SK-N-SH (cell line): ENCODE measurements at regions not wholly inside any gene's neighbourhood (a gene's known extent, or its start where the extent isn't known, plus 50 kb on each side); places are given as distances from the start of the nearest gene placed in this dataset.
A peak's percentile ranks its signal among the peaks of the same experiment; 100 is the strongest.

Experiments
- CTCF ChIA-PET: fragments of 300-600, 350-600 bp; formaldehyde crosslinking; extraction: SDS; loops from one replicate; lab custom pipeline; 2021; lab: Yijun Ruan, JAX
- POLR2A ChIA-PET: fragments of 350-600 bp; sonication (Branson Sonifier 250); formaldehyde crosslinking; extraction: SDS; loops from one replicate; lab custom pipeline; 2020; ENCODE audit warnings: antibody characterized with exemption, inconsistent platforms; lab: Yijun Ruan, JAX
- DNase-seq: peaks from one replicate; pipeline ENCODE4 v3.0.0; 2012
- H2AFZ ChIP-seq: fragments of 200-600 bp; sonication (generic); 2 replicates; pipeline ENCODE4 v1.8.1; 2016; ENCODE audit warnings: antibody characterized with exemption, mild to moderate bottlenecking, low read depth
- H3F3A ChIP-seq: fragments of 200-600 bp; sonication (generic); replicated peaks from 2 replicates; pipeline ENCODE3; 2016; ENCODE audit warnings: antibody characterized with exemption, mild to moderate bottlenecking; ENCODE audit not compliant: insufficient read depth
- H3K27ac ChIP-seq, 2 experiments: fragments of 200-500 bp in 1 of 2; fragments of 200-600 bp in 1 of 2; sonication (Bioruptor generic) in 1 of 2; sonication (generic), shearing (Covaris generic) in 1 of 2; 2 replicates each; pipeline versions ENCODE4 v1.5.1 to v1.6.1; 2014 to 2016; ENCODE audit warnings: low read depth in 2 of 2, inconsistent platforms in 1 of 2, low read length in 1 of 2, mild to moderate bottlenecking in 1 of 2, mixed read lengths in 1 of 2
- H3K27me3 ChIP-seq: fragments of 200-600 bp; sonication (generic), shearing (Covaris generic); 2 replicates; pipeline ENCODE4 v1.6.1; 2016; ENCODE audit warnings: mixed run types; ENCODE audit not compliant: insufficient read depth
- H3K36me3 ChIP-seq, 2 experiments: fragments of 200-500 bp in 1 of 2; fragments of 200-600 bp in 1 of 2; sonication (Bioruptor generic) in 1 of 2; sonication (generic) in 1 of 2; replicated peaks in 1 of 2; 2 replicates each; pipeline versions ENCODE3 to v1.5.1; 2014 to 2016; ENCODE audit warnings: low read length in 1 of 2, mild to moderate bottlenecking in 1 of 2; ENCODE audit not compliant: insufficient read depth in 2 of 2, control insufficient read depth in 1 of 2
- H3K4me1 ChIP-seq, 2 experiments: fragments of 200-500 bp in 1 of 2; fragments of 200-600 bp in 1 of 2; sonication (Bioruptor generic) in 1 of 2; sonication (generic), shearing (Covaris generic) in 1 of 2; 2 replicates each; pipeline versions ENCODE4 v1.5.1 to v1.6.1; 2014 to 2016; ENCODE audit warnings: low read depth in 1 of 2, low read length in 1 of 2, mixed run types in 1 of 2; ENCODE audit not compliant: insufficient read depth in 2 of 2, control insufficient read depth in 1 of 2
- H3K4me2 ChIP-seq: fragments of 200-600 bp; sonication (generic), shearing (Covaris generic); 2 replicates; pipeline ENCODE4 v1.6.1; 2017; ENCODE audit warnings: mixed run types
- H3K4me3 ChIP-seq, 2 experiments: fragments of 200-500 bp in 1 of 2; fragments of 200-600 bp in 1 of 2; sonication (Bioruptor generic) in 1 of 2; sonication (generic), shearing (Covaris generic) in 1 of 2; 2 replicates each; pipeline versions ENCODE4 v1.5.1 to v1.8.1; 2014 to 2016; ENCODE audit warnings: low read depth in 2 of 2, inconsistent platforms in 1 of 2, low read length in 1 of 2, mild to moderate bottlenecking in 1 of 2, mixed read lengths in 1 of 2, moderate library complexity in 1 of 2
- H3K79me2 ChIP-seq: fragments of 200-600 bp; sonication (generic); 2 replicates; pipeline ENCODE4 v1.8.1; 2017; ENCODE audit warnings: mild to moderate bottlenecking; ENCODE audit not compliant: insufficient read depth
- H3K9ac ChIP-seq: fragments of 200-600 bp; sonication (generic); 2 replicates; pipeline ENCODE4 v1.6.1; 2017; ENCODE audit warnings: mixed run types
- H3K9me2 ChIP-seq: fragments of 200-600 bp; sonication (generic); 2 replicates; pipeline ENCODE4 v1.6.1; 2017; ENCODE audit warnings: mixed run types
- H3K9me3 ChIP-seq: fragments of 200-600 bp; sonication (generic); 2 replicates; pipeline ENCODE4 v1.6.1; 2017; ENCODE audit warnings: mixed run types, mild to moderate bottlenecking, moderate library complexity
- H4K20me1 ChIP-seq: fragments of 200-600 bp; sonication (generic); 2 replicates; pipeline ENCODE4 v1.6.1; 2017; ENCODE audit warnings: mild to moderate bottlenecking, mixed run types; ENCODE audit not compliant: insufficient read depth
- CHD2 ChIP-seq: fragments of 150-350 bp; IDR thresholded peaks from 2 replicates; pipeline ENCODE4 v1.6.1; 2018; ENCODE audit warnings: low read length; ENCODE audit not compliant: partially characterized antibody
- ELF1 ChIP-seq: IDR thresholded peaks from 2 replicates; pipeline ENCODE4 v1.4.0; 2012
- EP300 ChIP-seq, 2 experiments: IDR thresholded peaks; 2 replicates each; pipeline versions ENCODE4 v1.4.0 to v1.6.1; 2012; ENCODE audit warnings: borderline replicate concordance in 1 of 2, low read depth in 1 of 2, low read length in 1 of 2
- FOSL2 ChIP-seq: IDR thresholded peaks from 2 replicates; pipeline ENCODE4 v1.4.0; 2012; ENCODE audit warnings: low read depth, mild to moderate bottlenecking, moderate library complexity, borderline replicate concordance
- FOXM1 ChIP-seq: IDR thresholded peaks from 2 replicates; pipeline ENCODE4 v1.4.0; 2012; ENCODE audit warnings: low read depth, mild to moderate bottlenecking
- MEF2A ChIP-seq: IDR thresholded peaks from 2 replicates; pipeline ENCODE4 v1.4.0; 2012; ENCODE audit warnings: low read depth, borderline replicate concordance
- NFIC ChIP-seq: IDR thresholded peaks from 2 replicates; pipeline ENCODE4 v1.4.0; 2012; ENCODE audit warnings: borderline replicate concordance
- NRF1 ChIP-seq: IDR thresholded peaks from 2 replicates; pipeline ENCODE4 v1.6.1; 2012; ENCODE audit warnings: low read depth, mild to moderate bottlenecking, low read length
- POLR2AphosphoS5 ChIP-seq: IDR thresholded peaks from 2 replicates; pipeline ENCODE4 v1.6.1; 2012; ENCODE audit warnings: low read depth, low read length
- RFX5 ChIP-seq: IDR thresholded peaks from 2 replicates; pipeline ENCODE4 v1.6.1; 2012; ENCODE audit warnings: mild to moderate bottlenecking, improper control_type of control experiment, low read length
- TCF12 ChIP-seq: IDR thresholded peaks from 2 replicates; pipeline ENCODE4 v1.4.0; 2012
- TEAD4 ChIP-seq: IDR thresholded peaks from 2 replicates; pipeline ENCODE4 v1.4.0; 2012; ENCODE audit warnings: mild to moderate bottlenecking, borderline replicate concordance; ENCODE audit not compliant: insufficient read depth
- YY1 ChIP-seq: IDR thresholded peaks from 2 replicates; pipeline ENCODE4 v1.4.0; 2012; ENCODE audit warnings: low read depth, mild to moderate bottlenecking
- WGBS: methylation state at CpG from one replicate; pipeline ENCODE4 v1.1.6; 2017; ENCODE audit warnings: low lambda C conversion rate; 5-methylcytosine and 5-hydroxymethylcytosine counted together
- TF ChIP-seq, protein P1 (sequence below): fragments of 150-350 bp; IDR thresholded peaks from 2 replicates; pipeline ENCODE4 v1.6.1; 2016; ENCODE audit warnings: mild to moderate bottlenecking, low read depth, low read length
- TF ChIP-seq, protein P2 (sequence below): fragments of 150-350 bp; IDR thresholded peaks from 2 replicates; pipeline ENCODE4 v1.6.1; 2017; ENCODE audit warnings: antibody characterized with exemption, low read length, low read depth, borderline replicate concordance
- TF ChIP-seq, protein P3 (sequence below): fragments of 200-600 bp; sonication (generic); IDR thresholded peaks from 2 replicates; pipeline ENCODE4 v1.6.1; 2017; ENCODE audit warnings: antibody characterized with exemption, mild to moderate bottlenecking, moderate library complexity
- TF ChIP-seq, protein P4 (sequence below): IDR thresholded peaks from 2 replicates; pipeline ENCODE4 v1.4.0; 2012; ENCODE audit warnings: low read depth
- TF ChIP-seq, protein P5 (sequence below): IDR thresholded peaks from 2 replicates; pipeline ENCODE4 v1.6.1; 2012; ENCODE audit warnings: mild to moderate bottlenecking, low read depth, low read length, moderate library complexity
- TF ChIP-seq, protein P6 (sequence below): IDR thresholded peaks from 2 replicates; pipeline ENCODE4 v1.4.0; 2012; ENCODE audit warnings: low read depth, borderline replicate concordance
- TF ChIP-seq, protein P7 (sequence below): IDR thresholded peaks from 2 replicates; pipeline ENCODE4; 2012

DNA sequence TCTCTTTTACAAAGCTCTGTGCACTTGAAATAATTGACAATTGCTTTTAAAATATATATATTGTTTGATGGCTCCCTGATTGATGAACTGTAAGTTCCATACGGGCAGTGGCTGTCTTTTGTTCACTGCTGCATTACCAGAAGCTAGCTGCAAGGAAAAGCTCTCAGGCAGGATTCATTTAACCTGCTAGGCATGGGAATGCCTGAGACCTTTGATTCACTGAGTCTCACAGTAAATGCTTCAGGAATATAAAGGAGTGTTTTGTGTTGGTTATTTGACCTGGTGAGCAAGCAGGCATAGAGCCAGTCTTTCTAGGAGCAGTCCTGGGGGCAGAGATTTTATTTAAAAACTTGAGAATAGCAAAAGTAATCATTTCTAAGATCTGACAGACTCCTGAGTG lies 193.2 kb upstream of the ITGA4 start:
- H3K36me3 ChIP-seq: no peaks in the 10 kb centered on the region
- H3K27ac ChIP-seq: no peak overlapping the region
- DNase-seq: no peak
- no peaks in the 10 kb centered on the region for H3K79me2 ChIP-seq
- no peaks in the 10 kb centered on the region for H4K20me1 ChIP-seq
- TF ChIP-seq FOXM1 (no peak), RFX5 (no peak), NRF1 (no peak), YY1 (no peak), POLR2AphosphoS5 (no peak), FOSL2 (no peak), EP300 (IDR thresholded peaks at IDR 0.05; ENCODE audit: borderline replicate concordance in 1 of 2, low read depth in 1 of 2, low read length in 1 of 2) (no peak), MEF2A (no peak), CHD2 (no peak), TEAD4 (no peak), NFIC (no peak), TCF12 (no peak), ELF1 (no peak)
- TF ChIP-seq, protein P1, sequence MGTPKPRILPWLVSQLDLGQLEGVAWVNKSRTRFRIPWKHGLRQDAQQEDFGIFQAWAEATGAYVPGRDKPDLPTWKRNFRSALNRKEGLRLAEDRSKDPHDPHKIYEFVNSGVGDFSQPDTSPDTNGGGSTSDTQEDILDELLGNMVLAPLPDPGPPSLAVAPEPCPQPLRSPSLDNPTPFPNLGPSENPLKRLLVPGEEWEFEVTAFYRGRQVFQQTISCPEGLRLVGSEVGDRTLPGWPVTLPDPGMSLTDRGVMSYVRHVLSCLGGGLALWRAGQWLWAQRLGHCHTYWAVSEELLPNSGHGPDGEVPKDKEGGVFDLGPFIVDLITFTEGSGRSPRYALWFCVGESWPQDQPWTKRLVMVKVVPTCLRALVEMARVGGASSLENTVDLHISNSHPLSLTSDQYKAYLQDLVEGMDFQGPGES: no peak
- TF ChIP-seq, protein P2, sequence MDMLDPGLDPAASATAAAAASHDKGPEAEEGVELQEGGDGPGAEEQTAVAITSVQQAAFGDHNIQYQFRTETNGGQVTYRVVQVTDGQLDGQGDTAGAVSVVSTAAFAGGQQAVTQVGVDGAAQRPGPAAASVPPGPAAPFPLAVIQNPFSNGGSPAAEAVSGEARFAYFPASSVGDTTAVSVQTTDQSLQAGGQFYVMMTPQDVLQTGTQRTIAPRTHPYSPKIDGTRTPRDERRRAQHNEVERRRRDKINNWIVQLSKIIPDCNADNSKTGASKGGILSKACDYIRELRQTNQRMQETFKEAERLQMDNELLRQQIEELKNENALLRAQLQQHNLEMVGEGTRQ: no peak
- TF ChIP-seq, protein P3, sequence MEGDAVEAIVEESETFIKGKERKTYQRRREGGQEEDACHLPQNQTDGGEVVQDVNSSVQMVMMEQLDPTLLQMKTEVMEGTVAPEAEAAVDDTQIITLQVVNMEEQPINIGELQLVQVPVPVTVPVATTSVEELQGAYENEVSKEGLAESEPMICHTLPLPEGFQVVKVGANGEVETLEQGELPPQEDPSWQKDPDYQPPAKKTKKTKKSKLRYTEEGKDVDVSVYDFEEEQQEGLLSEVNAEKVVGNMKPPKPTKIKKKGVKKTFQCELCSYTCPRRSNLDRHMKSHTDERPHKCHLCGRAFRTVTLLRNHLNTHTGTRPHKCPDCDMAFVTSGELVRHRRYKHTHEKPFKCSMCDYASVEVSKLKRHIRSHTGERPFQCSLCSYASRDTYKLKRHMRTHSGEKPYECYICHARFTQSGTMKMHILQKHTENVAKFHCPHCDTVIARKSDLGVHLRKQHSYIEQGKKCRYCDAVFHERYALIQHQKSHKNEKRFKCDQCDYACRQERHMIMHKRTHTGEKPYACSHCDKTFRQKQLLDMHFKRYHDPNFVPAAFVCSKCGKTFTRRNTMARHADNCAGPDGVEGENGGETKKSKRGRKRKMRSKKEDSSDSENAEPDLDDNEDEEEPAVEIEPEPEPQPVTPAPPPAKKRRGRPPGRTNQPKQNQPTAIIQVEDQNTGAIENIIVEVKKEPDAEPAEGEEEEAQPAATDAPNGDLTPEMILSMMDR: no peak
- TF ChIP-seq, protein P4, sequence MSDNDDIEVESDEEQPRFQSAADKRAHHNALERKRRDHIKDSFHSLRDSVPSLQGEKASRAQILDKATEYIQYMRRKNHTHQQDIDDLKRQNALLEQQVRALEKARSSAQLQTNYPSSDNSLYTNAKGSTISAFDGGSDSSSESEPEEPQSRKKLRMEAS: no peak
- TF ChIP-seq, protein P5, sequence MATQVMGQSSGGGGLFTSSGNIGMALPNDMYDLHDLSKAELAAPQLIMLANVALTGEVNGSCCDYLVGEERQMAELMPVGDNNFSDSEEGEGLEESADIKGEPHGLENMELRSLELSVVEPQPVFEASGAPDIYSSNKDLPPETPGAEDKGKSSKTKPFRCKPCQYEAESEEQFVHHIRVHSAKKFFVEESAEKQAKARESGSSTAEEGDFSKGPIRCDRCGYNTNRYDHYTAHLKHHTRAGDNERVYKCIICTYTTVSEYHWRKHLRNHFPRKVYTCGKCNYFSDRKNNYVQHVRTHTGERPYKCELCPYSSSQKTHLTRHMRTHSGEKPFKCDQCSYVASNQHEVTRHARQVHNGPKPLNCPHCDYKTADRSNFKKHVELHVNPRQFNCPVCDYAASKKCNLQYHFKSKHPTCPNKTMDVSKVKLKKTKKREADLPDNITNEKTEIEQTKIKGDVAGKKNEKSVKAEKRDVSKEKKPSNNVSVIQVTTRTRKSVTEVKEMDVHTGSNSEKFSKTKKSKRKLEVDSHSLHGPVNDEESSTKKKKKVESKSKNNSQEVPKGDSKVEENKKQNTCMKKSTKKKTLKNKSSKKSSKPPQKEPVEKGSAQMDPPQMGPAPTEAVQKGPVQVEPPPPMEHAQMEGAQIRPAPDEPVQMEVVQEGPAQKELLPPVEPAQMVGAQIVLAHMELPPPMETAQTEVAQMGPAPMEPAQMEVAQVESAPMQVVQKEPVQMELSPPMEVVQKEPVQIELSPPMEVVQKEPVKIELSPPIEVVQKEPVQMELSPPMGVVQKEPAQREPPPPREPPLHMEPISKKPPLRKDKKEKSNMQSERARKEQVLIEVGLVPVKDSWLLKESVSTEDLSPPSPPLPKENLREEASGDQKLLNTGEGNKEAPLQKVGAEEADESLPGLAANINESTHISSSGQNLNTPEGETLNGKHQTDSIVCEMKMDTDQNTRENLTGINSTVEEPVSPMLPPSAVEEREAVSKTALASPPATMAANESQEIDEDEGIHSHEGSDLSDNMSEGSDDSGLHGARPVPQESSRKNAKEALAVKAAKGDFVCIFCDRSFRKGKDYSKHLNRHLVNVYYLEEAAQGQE: no peak
- TF ChIP-seq, protein P6, sequence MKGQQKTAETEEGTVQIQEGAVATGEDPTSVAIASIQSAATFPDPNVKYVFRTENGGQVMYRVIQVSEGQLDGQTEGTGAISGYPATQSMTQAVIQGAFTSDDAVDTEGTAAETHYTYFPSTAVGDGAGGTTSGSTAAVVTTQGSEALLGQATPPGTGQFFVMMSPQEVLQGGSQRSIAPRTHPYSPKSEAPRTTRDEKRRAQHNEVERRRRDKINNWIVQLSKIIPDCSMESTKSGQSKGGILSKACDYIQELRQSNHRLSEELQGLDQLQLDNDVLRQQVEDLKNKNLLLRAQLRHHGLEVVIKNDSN: no peak
- TF ChIP-seq, protein P7, sequence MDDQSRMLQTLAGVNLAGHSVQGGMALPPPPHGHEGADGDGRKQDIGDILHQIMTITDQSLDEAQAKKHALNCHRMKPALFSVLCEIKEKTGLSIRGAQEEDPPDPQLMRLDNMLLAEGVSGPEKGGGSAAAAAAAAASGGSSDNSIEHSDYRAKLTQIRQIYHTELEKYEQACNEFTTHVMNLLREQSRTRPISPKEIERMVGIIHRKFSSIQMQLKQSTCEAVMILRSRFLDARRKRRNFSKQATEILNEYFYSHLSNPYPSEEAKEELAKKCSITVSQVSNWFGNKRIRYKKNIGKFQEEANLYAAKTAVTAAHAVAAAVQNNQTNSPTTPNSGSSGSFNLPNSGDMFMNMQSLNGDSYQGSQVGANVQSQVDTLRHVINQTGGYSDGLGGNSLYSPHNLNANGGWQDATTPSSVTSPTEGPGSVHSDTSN: no peak
- no peaks in the 10 kb centered on the region; a peak in 1 of 4 replicates for H3K4me1 ChIP-seq
- H3K27me3 ChIP-seq: no peaks in the 10 kb centered on the region
- no peak overlapping the region for H3K4me3 ChIP-seq
- H2AFZ ChIP-seq: 0 out of 2 replicates have a peak overlapping the region, but pooled peaks have one; percentile 29
- no peaks in the 10 kb centered on the region for H3K9me2 ChIP-seq
- ChIA-PET CTCF (no interaction called here), POLR2A (no interaction called here)
- H3K4me2 ChIP-seq: no peak overlapping the region
- 79% methylated on average over 1 of the region's 1 CpG for WGBS
- peaks cover 2% of the 10 kb centered on the region for H3F3A ChIP-seq
- no peaks in the 10 kb centered on the region for H3K9me3 ChIP-seq
- no peak overlapping the region for H3K9ac ChIP-seq
